GM06990 (cell line): ENCODE measurements at regions not wholly inside any gene's neighbourhood (a gene's known extent, or its start where the extent isn't known, plus 50 kb on each side); places are given as distances from the start of the nearest gene placed in this dataset.

Source experiments
- DNase-seq: peaks from one replicate; pipeline ENCODE4 v3.0.0-alpha.2; 2011; ENCODE audit not compliant: insufficient read length; ENCODE audit errors: extremely low read depth
- H3K27me3 ChIP-seq: replicated peaks from 2 replicates; pipeline ENCODE4 v1.6.0; 2011; ENCODE audit warnings: low read length; ENCODE audit not compliant: control insufficient read depth, insufficient read depth
- H3K36me3 ChIP-seq: 2 replicates; pipeline ENCODE4 v1.5.1; 2011; ENCODE audit warnings: low read length; ENCODE audit not compliant: control insufficient read depth, insufficient read depth
- H3K4me3 ChIP-seq: replicated peaks from 2 replicates; pipeline ENCODE4 v1.5.1; 2011; ENCODE audit warnings: low read depth, mild to moderate bottlenecking, control low read depth, low read length
- TF ChIP-seq, protein P1 (sequence below): IDR thresholded peaks from 2 replicates; pipeline ENCODE4 v1.5.1; 2011; ENCODE audit warnings: low read length, control low read depth, mild to moderate bottlenecking, inconsistent platforms; ENCODE audit not compliant: insufficient read depth, poor library complexity, severe bottlenecking

DNA sequence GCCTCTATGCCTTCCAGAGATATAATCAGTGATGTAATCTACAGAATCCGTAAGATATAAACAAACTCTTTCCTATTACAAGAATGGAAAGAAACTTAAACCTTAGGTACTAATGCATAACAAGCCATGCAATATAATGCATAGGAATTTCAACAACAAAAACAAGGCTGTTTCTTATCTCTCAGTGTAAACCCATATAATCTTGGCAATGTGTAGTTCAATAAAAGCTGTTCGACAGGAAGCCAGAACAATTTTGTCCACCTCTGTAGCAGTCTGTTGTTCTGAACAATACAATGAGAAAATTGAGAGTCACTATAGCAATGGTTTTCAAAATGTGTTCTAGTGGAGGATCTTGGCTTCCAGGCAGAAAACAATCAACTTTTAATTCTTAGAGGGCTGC lies 111.5 kb upstream of the FREM2 start:
- Histone ChIP-seq H3K4me3 (no peak overlapping the region), H3K27me3 (no peaks in the 10 kb centered on the region), H3K36me3 (no peaks in the 10 kb centered on the region)
- no peak for DNase-seq
- TF ChIP-seq, protein P1, sequence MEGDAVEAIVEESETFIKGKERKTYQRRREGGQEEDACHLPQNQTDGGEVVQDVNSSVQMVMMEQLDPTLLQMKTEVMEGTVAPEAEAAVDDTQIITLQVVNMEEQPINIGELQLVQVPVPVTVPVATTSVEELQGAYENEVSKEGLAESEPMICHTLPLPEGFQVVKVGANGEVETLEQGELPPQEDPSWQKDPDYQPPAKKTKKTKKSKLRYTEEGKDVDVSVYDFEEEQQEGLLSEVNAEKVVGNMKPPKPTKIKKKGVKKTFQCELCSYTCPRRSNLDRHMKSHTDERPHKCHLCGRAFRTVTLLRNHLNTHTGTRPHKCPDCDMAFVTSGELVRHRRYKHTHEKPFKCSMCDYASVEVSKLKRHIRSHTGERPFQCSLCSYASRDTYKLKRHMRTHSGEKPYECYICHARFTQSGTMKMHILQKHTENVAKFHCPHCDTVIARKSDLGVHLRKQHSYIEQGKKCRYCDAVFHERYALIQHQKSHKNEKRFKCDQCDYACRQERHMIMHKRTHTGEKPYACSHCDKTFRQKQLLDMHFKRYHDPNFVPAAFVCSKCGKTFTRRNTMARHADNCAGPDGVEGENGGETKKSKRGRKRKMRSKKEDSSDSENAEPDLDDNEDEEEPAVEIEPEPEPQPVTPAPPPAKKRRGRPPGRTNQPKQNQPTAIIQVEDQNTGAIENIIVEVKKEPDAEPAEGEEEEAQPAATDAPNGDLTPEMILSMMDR, result no peak

DNA sequence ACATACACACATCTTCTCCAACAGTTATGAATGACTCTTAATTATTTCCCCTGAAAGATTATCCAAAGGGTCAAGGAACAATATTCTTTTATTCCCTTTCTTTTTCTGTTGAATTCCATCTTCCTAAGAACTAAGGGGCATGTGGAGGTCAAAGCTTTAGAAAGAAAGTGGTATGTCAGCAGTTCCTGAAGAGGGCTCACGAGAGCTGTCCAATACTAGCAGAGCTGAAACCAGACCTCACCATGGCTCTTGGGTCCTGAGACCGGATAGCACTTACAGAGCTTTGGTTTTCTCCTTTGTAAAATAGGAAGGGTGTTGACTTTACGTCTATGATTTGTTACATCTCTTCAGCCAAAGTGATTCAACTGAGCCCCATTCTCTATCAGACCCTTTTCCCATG lies 109.8 kb upstream of the FREM2 start:
- TF ChIP-seq, protein P1, result no peak
- Histone ChIP-seq H3K36me3 (no peaks in the 10 kb centered on the region), H3K4me3 (no peak overlapping the region), H3K27me3 (no peaks in the 10 kb centered on the region)
- DNase-seq, result no peak

DNA sequence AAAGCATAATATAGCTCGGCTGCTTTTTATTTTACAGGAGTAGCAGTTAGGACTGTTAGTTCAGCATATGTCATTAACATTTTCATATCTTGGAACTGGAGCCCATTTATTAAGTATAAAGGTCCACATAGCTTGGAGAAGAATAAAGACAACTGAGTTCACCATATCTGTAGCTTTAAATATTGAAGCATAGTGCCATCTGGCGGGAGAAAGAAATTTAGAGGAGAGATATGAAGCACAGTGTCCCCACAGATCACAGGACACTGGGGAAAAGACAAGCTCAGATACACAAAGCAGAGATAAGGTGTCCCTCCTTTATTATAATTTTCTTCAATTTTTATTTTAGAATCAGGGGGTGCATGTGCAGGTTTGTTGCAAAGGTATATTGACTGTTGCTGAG lies 104.7 kb upstream of the FREM2 start:
- TF ChIP-seq, protein P1, result peak; percentile 25
- no peak overlapping the region for H3K4me3 ChIP-seq
- no peak for DNase-seq
- no peaks in the 10 kb centered on the region for H3K36me3 ChIP-seq
- H3K27me3 ChIP-seq, result no peaks in the 10 kb centered on the region

DNA sequence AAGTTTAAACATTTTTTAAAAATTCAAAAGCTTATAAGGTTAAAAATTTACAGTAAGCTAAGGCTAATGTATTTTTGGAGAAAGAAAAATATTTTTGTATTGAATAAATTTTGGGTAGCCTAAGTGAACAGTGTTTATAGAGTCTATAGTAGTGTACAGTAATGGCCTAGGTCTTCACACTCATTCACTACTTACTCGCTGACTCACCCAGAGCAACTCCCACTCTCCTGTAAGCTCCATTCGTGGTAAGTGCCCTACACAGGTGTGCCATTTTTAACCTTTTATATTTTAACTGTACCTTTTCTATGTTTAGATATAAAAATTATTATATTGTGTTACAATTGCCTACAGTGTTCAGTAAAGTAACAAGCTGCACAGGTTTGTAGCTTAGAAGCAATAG lies 96.6 kb upstream of the FREM2 start:
- Histone ChIP-seq H3K36me3 (no peaks in the 10 kb centered on the region), H3K27me3 (no peaks in the 10 kb centered on the region), H3K4me3 (no peak overlapping the region)
- TF ChIP-seq, protein P1, result no peak
- DNase-seq, result no peak

DNA sequence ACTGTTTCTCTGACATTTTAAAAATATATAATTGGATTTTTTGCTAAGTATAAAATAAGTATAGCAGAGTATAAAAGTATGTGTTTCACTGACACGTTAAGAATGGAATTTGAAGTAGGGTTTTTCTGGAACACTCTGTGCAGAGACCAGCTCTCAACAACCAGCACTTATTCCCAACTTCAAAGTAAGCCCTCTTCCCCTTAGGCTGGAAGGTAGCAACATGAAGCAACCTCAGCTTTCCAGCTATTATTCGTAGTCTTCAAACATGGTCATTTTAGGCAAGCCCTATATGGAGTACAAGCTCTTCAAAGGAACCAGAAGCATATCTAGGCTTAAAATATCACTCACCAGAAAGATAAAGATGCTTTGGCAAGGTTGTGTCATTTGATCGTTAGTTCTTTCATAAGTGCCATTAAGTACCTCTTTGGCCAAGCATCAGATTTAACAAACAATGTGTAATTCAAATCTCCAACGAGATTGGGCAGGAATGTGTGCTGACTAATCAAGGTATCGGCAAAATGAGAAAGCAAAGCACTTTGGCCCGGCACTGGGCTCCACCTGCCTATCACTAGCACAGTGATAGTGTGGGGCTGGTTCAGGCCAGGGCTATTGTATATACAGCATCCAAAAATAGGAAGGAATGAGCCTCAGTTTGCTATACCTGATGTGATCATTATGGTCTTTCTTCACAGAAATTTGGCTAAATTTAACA lies 95.9 kb upstream of the FREM2 start:
- no peaks in the 10 kb centered on the region for H3K36me3 ChIP-seq
- no peaks in the 10 kb centered on the region for H3K27me3 ChIP-seq
- TF ChIP-seq, protein P1, result no peak
- DNase-seq, result no peak
- H3K4me3 ChIP-seq, result no peak overlapping the region

DNA sequence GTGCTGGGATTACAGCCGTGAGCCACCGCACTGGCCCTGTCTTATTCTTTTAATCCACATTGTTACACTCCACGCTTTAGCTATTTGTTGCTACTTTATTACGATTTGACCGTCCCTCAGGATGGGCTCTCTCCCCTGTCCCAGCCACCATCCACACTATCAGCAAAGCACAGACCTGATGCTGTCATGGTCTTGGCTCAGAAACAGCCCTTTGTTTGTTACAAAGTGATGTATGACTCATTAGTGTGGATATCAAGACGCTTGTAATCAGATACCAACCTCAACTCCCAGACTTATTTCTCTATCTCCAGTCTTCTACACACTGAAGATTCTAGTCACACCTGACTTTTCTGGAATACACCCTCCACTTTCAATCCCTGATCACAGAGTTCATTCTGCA lies 84.6 kb upstream of the FREM2 start:
- Histone ChIP-seq H3K4me3 (no peak overlapping the region), H3K27me3 (no peaks in the 10 kb centered on the region), H3K36me3 (no peaks in the 10 kb centered on the region)
- DNase-seq, result no peak
- TF ChIP-seq, protein P1, result no peak
